EL (cell line): ENCODE measurements at regions not wholly inside any gene's neighbourhood (a gene's known extent, or its start where the extent isn't known, plus 50 kb on each side); places are given as distances from the start of the nearest gene placed in this dataset.
A peak's percentile ranks its signal among the peaks of the same experiment; 100 is the strongest.

Experiments
- DNase-seq: peaks from one replicate; pipeline ENCODE4 v3.0.0-alpha.2; 2016

DNA sequence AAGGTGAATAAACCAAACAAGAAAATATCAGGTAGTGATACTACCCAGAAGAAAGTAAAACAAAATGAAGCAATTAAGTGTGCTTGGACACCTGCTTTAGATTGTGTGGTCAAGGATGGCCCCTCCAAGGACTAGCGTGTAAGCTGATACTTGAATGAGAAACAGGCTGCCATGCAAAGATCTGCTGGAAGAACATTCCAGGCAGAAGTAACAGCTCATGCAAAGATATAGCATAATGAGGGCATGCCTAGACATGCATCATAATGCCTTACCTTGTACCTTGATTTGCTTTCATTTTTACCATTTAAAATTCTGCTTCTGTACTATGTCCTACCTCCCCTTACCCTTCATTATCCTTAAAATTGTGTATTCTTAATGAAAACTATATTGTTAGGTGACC lies 74.8 kb upstream of the HDAC9 start:
- DNase-seq, result no peak

GRCh38 chr7:18421297-18422002 lies 74.1 kb upstream of the HDAC9 start:
- no peak for DNase-seq

GRCh38 chr7:18425227-18425626 lies 70.3 kb upstream of the HDAC9 start:
- no peak for DNase-seq

DNA sequence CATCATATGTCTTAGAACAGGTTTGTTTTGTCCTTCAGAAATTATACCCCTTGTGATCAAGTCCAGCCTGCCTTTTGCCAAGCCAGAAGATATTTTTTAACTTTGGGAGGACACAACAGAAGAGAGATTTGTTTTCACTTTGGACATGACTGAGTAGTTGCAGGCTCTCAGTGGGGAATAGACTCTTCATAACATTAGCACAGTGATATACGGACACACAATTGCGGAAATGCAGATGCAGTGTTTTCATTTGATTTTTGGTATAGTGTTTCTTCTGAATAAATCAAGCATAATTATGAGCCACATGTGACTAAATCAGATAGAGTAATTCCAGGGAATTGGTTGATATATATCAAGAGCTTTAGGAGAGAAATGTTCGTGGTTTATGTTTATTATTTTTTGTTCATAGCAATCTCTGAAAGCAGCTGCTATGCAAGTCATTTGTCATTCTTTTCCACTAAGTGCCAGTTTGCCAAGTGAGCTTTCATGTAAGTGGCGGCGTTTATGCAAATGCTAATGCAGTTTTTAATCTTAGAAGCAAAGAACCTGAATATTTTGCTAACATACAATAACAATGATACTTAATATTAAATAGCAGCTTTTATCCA lies 69.6 kb upstream of the HDAC9 start:
- no peak for DNase-seq

DNA sequence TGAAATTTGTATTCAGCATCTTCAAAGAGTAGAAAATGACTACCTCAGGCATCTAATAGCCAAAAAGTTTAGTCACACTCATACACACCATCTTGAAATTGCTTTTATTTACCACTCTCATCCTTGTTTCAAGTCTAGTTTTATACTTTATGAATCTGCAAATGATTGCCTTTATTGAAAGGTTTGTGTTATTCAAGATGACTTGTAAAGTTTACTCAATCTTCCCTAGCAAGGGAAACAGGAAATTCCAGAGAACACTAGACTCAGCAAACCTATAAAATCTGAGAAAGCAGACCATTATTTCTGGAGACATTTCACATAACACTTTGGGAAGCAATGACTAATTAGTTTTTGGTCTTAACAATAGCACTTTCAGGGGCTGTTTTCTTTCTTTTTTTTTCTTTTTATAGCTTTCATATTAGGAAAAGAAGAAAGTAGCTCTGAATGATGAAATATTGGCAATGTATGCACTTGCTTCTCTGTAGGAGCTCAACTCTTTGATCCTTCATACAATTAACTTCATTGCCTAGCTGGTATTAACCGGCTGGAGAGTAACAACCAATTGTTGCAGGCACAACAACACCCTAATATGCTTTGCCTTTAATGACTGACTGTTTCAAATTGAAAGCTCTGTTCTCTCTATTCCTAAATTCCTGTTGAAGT lies 68.9 kb upstream of the HDAC9 start:
- DNase-seq, result peak; percentile 65

- DNase-seq, result peak; percentile 64
Observed at GRCh38 chr7:18429547-18429946, 66.0 kb upstream of the HDAC9 start.

GRCh38 chr7:18430810-18431209 lies 64.7 kb upstream of the HDAC9 start:
- DNase-seq, result no peak

DNA sequence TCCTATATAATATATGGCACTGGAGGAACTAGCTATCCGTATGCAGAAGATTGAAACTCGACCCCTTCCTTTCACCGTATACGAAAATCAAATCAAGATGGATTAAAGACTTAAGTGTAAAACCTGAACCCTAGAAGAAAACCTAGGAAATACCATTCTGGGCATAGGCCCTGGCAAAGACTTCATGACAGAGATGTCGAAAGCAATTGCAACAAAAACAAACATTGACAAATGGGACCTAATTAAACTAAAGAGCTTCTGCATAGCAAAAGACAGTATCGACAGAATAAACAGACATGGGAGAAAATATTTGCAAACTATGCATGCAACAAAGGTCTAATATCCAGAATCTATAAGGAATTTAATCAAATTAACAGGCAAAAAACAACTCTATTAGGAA lies 61.4 kb upstream of the HDAC9 start:
- no peak for DNase-seq

- no peak for DNase-seq
Observed at GRCh38 chr7:18437101-18437500, 58.4 kb upstream of the HDAC9 start.

DNA sequence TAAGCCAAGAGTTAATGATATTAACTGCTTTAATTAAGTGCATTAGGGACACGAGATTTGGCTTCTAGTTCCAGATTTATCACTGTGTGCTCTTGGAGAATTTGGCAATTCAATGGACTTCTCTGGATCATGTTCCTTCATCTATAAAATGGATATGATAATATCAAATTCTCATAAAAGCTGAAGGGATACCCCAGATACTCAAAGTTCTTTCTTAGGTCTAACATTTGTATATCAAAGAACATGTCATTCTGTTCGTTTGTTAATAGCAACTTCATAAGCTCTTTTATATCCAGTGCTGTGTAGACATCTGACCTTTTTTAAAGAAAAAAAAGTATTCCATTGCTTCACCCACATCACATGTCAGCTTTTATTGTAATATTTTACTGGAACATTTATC lies 54.6 kb upstream of the HDAC9 start:
- DNase-seq, result no peak

- no peak for DNase-seq
Observed at GRCh38 chr7:18444826-18445225, 50.7 kb upstream of the HDAC9 start.

GRCh38 chr7:18445483-18445882 lies 50.1 kb upstream of the HDAC9 start:
- DNase-seq, result no peak
